SK-MEL-5 (cell line): ENCODE measurements at regions not wholly inside any gene's neighbourhood (a gene's known extent, or its start where the extent isn't known, plus 50 kb on each side); places are given as distances from the start of the nearest gene placed in this dataset.

Experiments used
- DNase-seq: peaks from one replicate; pipeline ENCODE4 v3.0.0-alpha.2; 2016; ENCODE audit warnings: low read depth, low spot score
- in situ Hi-C: cut with HindIII; loops from 2 replicates; pipeline ENCODE4 v1.10.0; 2016; ENCODE audit warnings: low sequenced_read_pairs, high pct_unique_total_duplicates, low pct_unique_long_range_greater_than_20kb

GRCh38 chr4:95693594-95693993, 144.8 kb upstream of the UNC5C start:
- in situ Hi-C loops: no loop called here
- peak; percentile 45 for DNase-seq

DNA sequence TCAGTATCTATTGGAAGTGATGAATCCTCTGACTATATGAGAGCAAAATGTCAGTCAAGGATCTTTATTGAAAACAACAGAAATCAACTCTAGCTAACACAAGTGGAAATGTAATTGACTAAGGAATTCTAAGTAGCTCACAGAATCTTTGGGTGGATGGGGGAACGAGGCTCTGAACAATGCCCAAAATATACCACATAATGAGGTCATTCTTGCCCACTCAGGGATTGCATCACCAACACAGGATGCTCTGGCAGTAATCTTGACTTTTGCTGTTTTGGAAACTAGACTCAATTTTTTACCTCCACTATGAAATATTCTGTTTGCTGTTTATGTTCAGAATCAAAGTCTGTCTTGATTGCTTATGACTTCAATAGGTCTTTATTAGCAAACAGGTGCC, 127.4 kb upstream of the UNC5C start:
- DNase-seq: no peak
- in situ Hi-C loops: no loop called here

DNA sequence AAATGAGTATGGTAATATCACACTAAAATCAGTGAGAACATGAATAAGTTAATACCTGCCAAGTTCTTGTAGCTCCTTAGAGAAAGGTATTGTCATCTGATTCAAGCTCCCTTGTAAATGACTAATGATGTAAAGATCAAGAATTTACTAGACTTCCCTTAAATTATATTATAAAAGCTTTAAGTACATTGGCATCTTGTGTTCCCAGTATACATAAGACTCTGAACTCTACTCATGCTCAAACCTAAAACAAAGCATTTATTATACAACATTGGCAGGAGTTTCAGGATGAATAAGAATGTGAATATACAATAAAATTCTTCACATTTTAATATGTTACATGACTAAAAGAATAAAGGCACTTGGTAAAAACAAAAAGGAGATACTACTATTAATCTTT, 126.8 kb upstream of the UNC5C start:
- in situ Hi-C loops: no loop called here
- no peak for DNase-seq

- in situ Hi-C loops: no loop called here
- DNase-seq: no peak
These were observed 125.8 kb upstream of the UNC5C start for GRCh38 chr4:95674521-95674981.

DNA sequence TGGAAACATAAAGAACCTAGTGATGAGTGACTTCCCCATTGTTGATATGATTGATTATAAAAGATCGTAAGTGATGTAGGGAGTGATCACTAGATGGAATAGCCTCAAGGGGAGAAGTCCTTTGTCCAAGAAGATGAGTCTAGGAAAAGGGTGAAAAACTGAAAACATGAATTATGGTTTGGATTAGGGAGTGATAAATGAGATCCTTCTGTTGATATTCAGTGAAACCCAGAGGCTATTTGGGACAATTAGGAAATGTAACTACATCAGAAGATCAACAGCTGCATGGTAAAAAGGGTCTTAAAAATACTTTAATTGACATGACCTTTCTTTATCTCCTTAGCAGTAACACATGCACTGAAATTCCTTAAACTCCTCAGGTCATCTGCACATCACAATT, 124.0 kb upstream of the UNC5C start:
- in situ Hi-C loops: no loop called here

GRCh38 chr4:95660719-95661118, 111.9 kb upstream of the UNC5C start:
- no peak for DNase-seq
- in situ Hi-C loops: no loop called here

More for the DNA sequence above, 124.0 kb upstream of the UNC5C start:
- DNase-seq: peak; percentile 53

DNA sequence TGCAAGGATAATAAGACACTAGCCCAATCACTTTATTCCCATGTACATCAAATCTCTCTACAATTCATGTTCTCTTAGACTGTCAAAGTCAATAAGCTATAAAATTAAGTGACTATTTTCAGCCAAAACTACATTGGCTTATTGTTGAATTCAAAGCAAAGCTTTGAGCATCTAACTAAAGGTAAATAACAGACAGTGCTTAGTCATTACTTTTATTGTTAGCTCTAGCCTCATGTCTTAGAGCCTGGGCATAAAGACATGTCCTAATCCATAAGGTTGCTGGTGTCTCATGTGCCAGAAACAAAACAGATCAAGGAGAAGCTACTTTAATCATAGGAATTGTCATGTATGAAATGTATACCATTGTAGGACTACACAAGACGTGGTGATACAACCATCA, 103.1 kb upstream of the UNC5C start:
- no peak for DNase-seq
- in situ Hi-C loops: no loop called here

DNA sequence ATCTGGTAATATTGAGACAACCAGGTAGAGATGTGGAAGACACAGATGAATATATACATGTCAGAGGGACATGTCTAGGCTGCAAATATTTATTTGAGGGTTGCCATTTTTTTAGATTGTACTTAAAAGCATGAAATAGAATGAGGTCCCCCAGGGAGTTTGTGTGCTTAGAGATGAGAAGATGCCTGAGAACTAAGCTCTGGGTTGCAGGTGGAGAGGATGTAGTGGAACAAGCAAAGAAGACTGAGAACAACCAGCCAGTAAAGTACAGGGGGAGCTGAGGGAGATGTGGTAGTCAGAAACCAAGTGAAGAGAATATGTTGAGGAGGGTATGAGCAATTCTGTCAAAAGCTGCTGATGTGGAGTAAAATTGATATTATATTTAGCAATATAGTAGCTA, 95.6 kb upstream of the UNC5C start:
- no peak for DNase-seq

DNA sequence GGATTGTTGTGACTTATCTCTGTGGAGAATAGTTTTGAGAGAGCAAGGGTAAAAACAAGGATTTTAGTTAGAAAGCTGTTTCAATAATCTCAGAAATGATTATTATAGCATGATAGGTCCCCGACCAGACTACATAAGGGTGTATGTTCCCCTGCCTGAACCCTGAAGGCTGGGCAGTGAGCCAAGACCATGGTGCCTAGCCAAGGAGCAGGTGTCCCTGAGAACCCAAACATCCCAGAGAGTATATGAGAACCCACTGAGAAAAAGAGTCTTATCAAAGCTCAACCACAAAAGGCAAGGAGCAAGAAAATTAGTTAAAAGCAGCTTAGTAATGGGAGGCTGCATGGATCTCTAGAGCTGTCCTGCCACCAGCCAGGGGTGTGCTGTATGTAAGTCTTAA, 94.9 kb upstream of the UNC5C start:
- in situ Hi-C loops: no loop called here

More for the DNA sequence above, 95.6 kb upstream of the UNC5C start:
- in situ Hi-C loops: no loop called here

DNA sequence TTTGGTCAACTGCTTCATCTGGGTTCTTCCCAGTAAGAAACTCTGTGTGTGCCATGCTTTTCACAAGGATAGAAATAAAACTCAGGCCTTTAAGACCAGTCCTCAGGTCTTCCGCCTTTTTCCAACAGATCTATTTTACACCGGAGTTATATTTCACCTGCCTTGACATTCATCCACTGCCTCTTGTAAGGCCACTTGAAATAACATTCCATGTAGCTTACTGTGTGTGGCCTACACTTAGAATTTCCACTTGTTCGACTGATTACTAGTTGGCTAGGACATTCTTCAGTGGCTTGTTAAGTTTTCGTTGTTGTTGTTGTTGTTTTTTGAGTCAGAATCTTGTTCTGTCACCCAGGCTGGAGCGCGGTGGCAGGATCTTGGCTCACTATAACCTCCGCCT, 92.8 kb upstream of the UNC5C start:
- no peak for DNase-seq
- in situ Hi-C loops: no loop called here

More for the DNA sequence above, 94.9 kb upstream of the UNC5C start:
- no peak for DNase-seq

DNA sequence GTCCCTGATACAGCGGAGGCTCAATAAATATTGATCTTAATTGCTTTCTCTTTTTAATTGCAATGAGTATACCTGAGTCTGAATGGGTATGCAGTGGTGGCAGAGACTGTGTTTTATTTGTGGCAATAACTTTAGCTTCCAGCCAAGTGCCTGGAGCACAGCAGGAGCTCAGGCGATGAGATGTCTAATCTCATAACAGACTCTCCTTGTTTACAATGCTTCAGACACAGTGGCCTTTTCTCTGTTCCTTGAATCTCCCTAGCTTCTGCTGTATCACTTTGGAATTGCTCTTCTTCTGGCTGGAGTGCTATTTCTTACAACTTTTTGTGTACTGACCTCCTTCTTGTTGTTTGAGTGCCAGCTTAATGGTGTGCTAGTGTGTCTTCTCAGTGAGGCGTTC, 91.5 kb upstream of the UNC5C start:
- in situ Hi-C loops: no loop called here
- peak; percentile 69 for DNase-seq

DNA sequence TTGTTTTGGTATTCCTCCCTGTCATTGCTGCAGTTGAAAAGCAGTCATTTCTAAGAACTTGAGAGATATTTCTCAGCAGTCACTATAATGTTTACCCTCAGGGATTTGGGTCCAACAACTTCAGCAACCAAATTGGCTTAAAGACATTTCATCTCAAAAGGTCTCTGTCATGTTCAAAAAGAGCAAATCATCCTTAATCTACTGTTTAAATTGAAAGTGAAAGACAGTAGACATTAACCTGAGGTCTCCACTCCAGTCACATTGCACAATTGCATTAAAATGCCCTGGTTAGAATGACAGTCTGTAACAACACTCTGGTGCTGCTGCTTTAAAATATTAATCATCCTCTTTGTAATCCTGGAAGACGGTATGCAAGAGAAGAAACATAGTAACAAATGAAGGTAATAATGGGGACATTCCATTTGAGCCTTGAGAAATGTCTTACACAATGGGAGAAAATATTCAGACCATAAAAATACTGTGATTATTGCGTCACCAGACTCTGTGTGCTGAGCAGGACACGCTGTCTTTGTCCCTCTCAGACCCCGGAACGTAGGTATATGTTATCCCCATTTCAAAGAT, 90.2 kb upstream of the UNC5C start:
- no peak for DNase-seq
- in situ Hi-C loops: no loop called here

GRCh38 chr4:95637043-95637600, 88.3 kb upstream of the UNC5C start:
- peak; percentile 58 for DNase-seq

DNA sequence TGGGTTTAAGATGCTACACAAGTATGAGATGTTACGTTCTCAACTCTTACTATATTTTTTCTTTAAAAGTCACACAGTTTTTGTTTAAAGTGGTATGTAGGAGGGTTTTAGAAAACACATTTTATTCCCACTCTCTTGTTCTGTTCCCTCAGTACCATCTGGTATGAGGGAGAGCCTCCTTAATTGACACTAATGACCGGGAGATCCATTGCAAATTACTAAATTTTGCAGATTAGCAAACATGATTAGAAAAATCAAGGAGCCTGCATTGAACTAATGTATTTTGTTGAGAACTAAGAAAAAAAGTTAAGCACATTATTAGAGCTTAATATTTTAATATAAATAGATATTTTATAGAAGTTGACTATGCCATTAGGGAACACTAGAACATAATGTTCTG, 87.3 kb upstream of the UNC5C start:
- no peak for DNase-seq
- in situ Hi-C loops: no loop called here

More at GRCh38 chr4:95637043-95637600, 88.3 kb upstream of the UNC5C start:
- in situ Hi-C loops: no loop called here

- in situ Hi-C loops: no loop called here
- DNase-seq: no peak
These were observed 78.9 kb upstream of the UNC5C start for GRCh38 chr4:95627709-95628108.

DNA sequence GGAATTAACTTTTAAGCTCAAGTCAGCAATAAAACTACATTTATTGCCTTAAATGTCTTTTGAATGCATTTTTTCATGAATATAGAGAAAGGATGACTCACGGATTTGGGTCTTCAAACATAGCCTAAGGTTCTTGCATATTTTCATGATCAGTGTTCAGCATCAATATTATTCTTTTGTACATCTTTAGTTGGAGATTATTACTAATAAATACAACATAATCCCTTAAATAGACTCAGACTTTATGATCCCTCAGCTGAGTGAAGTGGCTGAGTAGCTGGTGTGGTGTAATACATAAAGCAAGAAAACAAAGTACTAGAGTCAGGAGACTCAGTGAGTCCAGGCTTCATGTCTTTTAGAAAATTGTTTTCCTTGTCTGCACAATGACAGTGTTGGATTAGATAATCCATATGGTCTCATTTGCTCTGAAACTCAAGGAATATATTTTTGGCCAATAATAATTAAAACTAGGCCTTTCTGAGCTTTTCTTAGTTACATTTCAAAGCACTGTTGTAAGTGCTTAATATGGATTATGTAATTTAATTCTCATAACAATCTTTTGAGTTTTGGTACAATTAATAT, 78.3 kb upstream of the UNC5C start:
- in situ Hi-C loops: no loop called here
- no peak for DNase-seq

GRCh38 chr4:95625020-95625419, 76.2 kb upstream of the UNC5C start:
- DNase-seq: no peak
- in situ Hi-C loops: no loop called here

DNA sequence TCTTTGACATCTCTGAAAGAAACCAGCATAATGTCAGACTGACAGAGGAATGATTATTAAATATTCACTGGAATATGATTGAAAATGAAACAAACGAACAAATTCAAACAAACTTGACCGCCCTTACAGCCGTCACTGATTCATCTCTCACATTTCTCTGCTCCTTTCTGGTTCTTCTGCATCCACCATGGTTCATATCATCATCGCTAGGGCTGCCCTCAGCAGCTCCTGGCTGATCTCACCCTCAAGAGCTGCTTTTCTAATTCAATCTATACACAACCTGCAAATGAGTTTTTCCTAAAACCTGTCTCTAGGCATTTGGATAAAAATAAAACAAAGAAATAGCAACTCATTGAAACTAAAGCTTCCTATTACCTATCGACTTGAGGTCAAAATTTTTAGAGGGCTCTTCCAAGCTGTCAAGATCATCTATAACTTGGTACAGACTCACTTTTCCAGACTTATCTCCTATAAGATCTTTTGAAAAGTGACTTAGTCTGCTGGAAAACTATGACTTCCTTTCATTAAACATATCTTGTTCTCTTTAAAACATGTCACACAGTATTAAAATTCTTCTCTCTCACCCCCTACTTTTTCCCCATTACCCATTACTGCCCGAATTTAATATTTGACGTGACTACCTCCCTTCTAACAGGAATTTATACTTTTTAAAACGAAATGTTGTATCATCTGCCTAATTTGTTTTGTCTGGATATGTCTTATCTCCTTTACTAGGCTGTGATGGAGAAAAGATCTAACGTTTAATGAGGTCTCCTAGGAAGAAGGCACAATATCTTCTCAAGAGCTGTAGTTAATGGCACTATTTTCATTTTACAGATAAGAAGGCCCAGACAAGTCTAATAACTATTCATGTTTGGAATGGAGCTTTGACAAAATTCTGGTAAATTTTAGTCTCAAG, 71.0 kb upstream of the UNC5C start:
- in situ Hi-C loops: no loop called here

More for the DNA sequence above, 71.0 kb upstream of the UNC5C start:
- DNase-seq: no peak
